Endothelial cell of umbilical vein (primary cell): ENCODE measurements at regions not wholly inside any gene's neighbourhood (a gene's known extent, or its start where the extent isn't known, plus 50 kb on each side); places are given as distances from the start of the nearest gene placed in this dataset.
A peak's percentile ranks its signal among the peaks of the same experiment; 100 is the strongest.

Experiments
- CTCF ChIP-seq, 2 donors: IDR thresholded peaks; 1 replicate in 1 of 2; 2 replicates in 1 of 2; pipeline ENCODE4 v1.5.1; 2011; ENCODE audit warnings: low read length in 2 of 2, mild to moderate bottlenecking in 2 of 2, moderate library complexity in 2 of 2, control low read depth in 1 of 2, inconsistent platforms in 1 of 2, low read depth in 1 of 2; ENCODE audit not compliant: insufficient read depth in 1 of 2; ENCODE audit errors: extremely low read depth in 1 of 2
- EZH2 ChIP-seq: IDR thresholded peaks from 2 replicates; pipeline ENCODE4 v1.6.1; 2012; ENCODE audit warnings: borderline replicate concordance, low read depth, mild to moderate bottlenecking, moderate library complexity, low read length, inconsistent platforms; ENCODE audit not compliant: severe bottlenecking
- FOS ChIP-seq: IDR thresholded peaks from 2 replicates; pipeline ENCODE4 v1.6.1; 2011; ENCODE audit warnings: mild to moderate bottlenecking, low read length, moderate library complexity, borderline replicate concordance; ENCODE audit not compliant: insufficient read depth
- GATA2 ChIP-seq: IDR thresholded peaks from 2 replicates; pipeline ENCODE4 v1.7.0; 2011; ENCODE audit warnings: low read depth, mild to moderate bottlenecking, moderate library complexity, mixed read lengths, low read length; ENCODE audit not compliant: insufficient read length, insufficient read depth
- MYC ChIP-seq: IDR thresholded peaks from one replicate; pipeline ENCODE4 v1.6.1; 2011; ENCODE audit warnings: mild to moderate bottlenecking, low read depth, low read length
- POLR2A ChIP-seq: IDR thresholded peaks from 2 replicates; pipeline ENCODE4 v1.6.1; 2012; ENCODE audit warnings: low read depth, mild to moderate bottlenecking, control low read depth, low read length
- POLR2AphosphoS5 ChIP-seq: IDR thresholded peaks from 2 replicates; pipeline ENCODE4 v1.6.1; 2012; ENCODE audit warnings: low read depth, mild to moderate bottlenecking, control low read depth, low read length, moderate library complexity; ENCODE audit not compliant: insufficient read depth
- TF ChIP-seq, protein P1 (sequence below): IDR thresholded peaks from 2 replicates; pipeline ENCODE4 v1.6.1; 2011; ENCODE audit not compliant: insufficient read depth, insufficient read length

DNA sequence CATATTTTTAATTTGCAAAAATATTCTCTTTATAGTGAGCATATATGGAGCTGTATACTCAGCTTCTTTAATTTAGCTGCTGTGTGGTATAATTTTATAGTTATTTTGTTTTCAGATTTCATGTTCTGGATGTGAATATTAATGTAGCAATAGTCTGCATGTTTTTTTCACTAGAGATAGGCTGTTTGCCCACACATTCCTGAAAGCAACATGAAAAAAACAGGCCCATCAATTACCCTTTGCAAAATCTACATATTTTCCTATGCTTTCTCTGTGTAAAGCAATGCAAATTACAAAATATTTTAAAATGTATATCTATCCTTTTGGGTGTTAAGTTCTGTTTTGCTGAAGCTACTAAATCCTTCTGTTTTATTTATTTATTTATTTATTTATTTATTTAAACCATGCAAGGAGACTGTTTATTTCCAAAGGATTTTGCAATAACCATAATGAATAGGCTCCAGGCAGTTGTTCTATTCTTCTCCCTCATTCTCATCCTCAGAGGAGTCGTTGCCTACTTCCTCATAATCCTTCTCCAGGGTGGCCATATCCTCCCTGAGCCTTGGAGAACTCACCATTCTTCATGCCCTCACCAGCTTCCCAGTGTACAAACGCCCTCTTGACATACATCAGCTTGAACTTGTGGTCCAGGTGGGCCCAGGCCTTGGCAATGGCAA is 277.1 kb downstream of the ANKRD50 start:
- TF ChIP-seq CTCF (IDR thresholded peaks at IDR 0.05; ENCODE audit: extremely low read depth in 1 of 2, insufficient read depth in 1 of 2, low read depth in 1 of 2, low read length in 2 of 2) (no peak), POLR2AphosphoS5 (no peak), EZH2 (no peak), MYC (no peak), GATA2 (no peak), POLR2A (peak; percentile 18), FOS (no peak)
- TF ChIP-seq, protein P1, sequence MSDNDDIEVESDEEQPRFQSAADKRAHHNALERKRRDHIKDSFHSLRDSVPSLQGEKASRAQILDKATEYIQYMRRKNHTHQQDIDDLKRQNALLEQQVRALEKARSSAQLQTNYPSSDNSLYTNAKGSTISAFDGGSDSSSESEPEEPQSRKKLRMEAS, result no peak
